ENCODE measurements at regions not wholly inside any gene's neighbourhood (a gene's known extent, or its start where the extent isn't known, plus 50 kb on each side); places are given as distances from the start of the nearest gene placed in this dataset.

- no peak overlapping the region for H3K4me3 Mint-ChIP-seq
These were observed 826.2 kb downstream of the CDH8 start for GRCh38 chr16:61210076-61210475.

GRCh38 chr16:61195006-61195405 lies 841.2 kb downstream of the CDH8 start:
- peaks cover 10 to 12% of the 10 kb centered on the region in 2 donors for H3K9me3 Mint-ChIP-seq
- no peaks in the 10 kb centered on the region for H3K27me3 Mint-ChIP-seq (ENCODE audit: low read depth)
- H3K4me1 Mint-ChIP-seq (ENCODE audit: low read depth), result no peaks in the 10 kb centered on the region
- peaks cover 6 to 7% of the 10 kb centered on the region in 2 donors for H3K36me3 Mint-ChIP-seq (ENCODE audit: insufficient read depth in 2 of 2)
- H3K27ac Mint-ChIP-seq, result no peak overlapping the region
- no peak overlapping the region for H3K4me3 Mint-ChIP-seq
- DNase-seq, result no peak
- no peak for ATAC-seq (replicated peaks in 1 of 2)

More at GRCh38 chr16:61210076-61210475, 826.2 kb downstream of the CDH8 start:
- Mint-ChIP-seq H3K36me3 (ENCODE audit: insufficient read depth in 2 of 2) (no peaks in the 10 kb centered on the region), H3K4me1 (ENCODE audit: low read depth) (no peaks in the 10 kb centered on the region), H3K9me3 (peaks cover 6 to 18% of the 10 kb centered on the region in 2 donors), H3K27ac (no peak overlapping the region), H3K27me3 (ENCODE audit: low read depth) (no peaks in the 10 kb centered on the region)
- DNase-seq (no peak), ATAC-seq (replicated peaks in 1 of 2) (no peak)

DNA sequence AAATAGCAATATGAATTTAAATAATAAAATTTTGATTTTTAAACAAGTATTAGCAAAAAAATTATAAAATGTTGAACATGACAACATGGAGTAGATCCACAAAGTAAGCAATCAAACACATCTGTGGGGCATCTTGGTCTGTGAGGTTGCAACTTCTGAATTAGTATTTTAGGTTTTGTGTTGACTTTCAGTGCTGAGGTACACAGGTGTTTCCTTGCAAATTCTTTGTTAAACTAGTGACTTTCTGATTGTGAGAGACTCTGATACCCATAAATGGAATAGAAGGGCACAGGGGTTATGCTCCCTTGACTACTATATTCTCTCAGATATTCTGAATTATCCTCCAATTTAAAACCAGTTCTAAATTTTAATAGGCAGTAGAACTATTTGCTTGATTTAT lies 841.7 kb downstream of the CDH8 start:
- no peak overlapping the region for H3K27ac Mint-ChIP-seq
- H3K9me3 Mint-ChIP-seq, result peaks cover 10 to 15% of the 10 kb centered on the region in 2 donors
- peaks cover 6 to 7% of the 10 kb centered on the region in 2 donors for H3K36me3 Mint-ChIP-seq (ENCODE audit: insufficient read depth in 2 of 2)
- no peak overlapping the region for H3K4me3 Mint-ChIP-seq
- no peaks in the 10 kb centered on the region for H3K4me1 Mint-ChIP-seq (ENCODE audit: low read depth)
- ATAC-seq (replicated peaks in 1 of 2) (no peak), DNase-seq (no peak)
- H3K27me3 Mint-ChIP-seq (ENCODE audit: low read depth), result no peaks in the 10 kb centered on the region

- Mint-ChIP-seq H3K9me3 (peaks cover 3 to 4% of the 10 kb centered on the region in 2 donors), H3K4me1 (ENCODE audit: low read depth) (no peaks in the 10 kb centered on the region), H3K36me3 (ENCODE audit: insufficient read depth in 2 of 2) (peaks cover 0 to 2% of the 10 kb centered on the region in 2 donors), H3K4me3 (no peak overlapping the region), H3K27me3 (ENCODE audit: low read depth) (no peaks in the 10 kb centered on the region), H3K27ac (no peak overlapping the region)
- no peak for ATAC-seq (replicated peaks in 1 of 2)
- no peak for DNase-seq
These were observed 853.8 kb downstream of the CDH8 start for GRCh38 chr16:61182391-61182790.

DNA sequence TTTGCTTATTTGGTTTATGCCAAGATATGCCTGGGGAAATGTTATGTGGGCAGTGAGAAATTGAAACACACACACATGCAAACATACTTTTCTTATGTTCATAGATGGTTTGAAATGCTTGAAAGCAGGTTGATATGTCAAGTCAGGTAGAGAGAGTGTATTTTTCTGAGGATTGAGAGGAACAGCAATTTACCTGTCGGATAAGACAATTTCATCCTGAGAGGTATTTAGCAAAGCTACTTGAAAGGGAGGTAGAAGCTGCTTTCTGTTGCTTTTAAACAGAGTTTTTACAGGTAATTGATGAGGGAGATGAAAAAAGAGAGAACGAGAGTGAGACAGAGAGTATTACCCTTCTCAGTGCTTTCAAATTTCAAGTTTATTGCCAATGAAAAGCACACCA lies 854.3 kb downstream of the CDH8 start:
- Mint-ChIP-seq H3K4me1 (ENCODE audit: low read depth) (no peaks in the 10 kb centered on the region), H3K4me3 (no peak overlapping the region), H3K27me3 (ENCODE audit: low read depth) (no peaks in the 10 kb centered on the region), H3K36me3 (ENCODE audit: insufficient read depth in 2 of 2) (peaks cover 2% of the 10 kb centered on the region in 2 donors), H3K27ac (no peak overlapping the region), H3K9me3 (peaks cover 3 to 6% of the 10 kb centered on the region in 2 donors)
- ATAC-seq (replicated peaks in 1 of 2) (no peak), DNase-seq (no peak)

- no peak for ATAC-seq (replicated peaks in 1 of 2)
- Mint-ChIP-seq H3K4me1 (ENCODE audit: low read depth) (no peaks in the 10 kb centered on the region), H3K9me3 (peaks cover 11 to 12% of the 10 kb centered on the region in 2 donors), H3K27me3 (ENCODE audit: low read depth) (no peaks in the 10 kb centered on the region), H3K27ac (no peak overlapping the region), H3K36me3 (ENCODE audit: insufficient read depth in 2 of 2) (peaks cover 2% of the 10 kb centered on the region in 2 donors), H3K4me3 (no peak overlapping the region)
- no peak for DNase-seq
These were observed 856.7 kb downstream of the CDH8 start for GRCh38 chr16:61179561-61179960.

- ATAC-seq (replicated peaks in 1 of 2) (no peak), DNase-seq (no peak)
- Mint-ChIP-seq H3K27me3 (ENCODE audit: low read depth) (no peaks in the 10 kb centered on the region), H3K9me3 (peaks cover 8 to 9% of the 10 kb centered on the region in 2 donors), H3K4me3 (no peak overlapping the region), H3K36me3 (ENCODE audit: insufficient read depth in 2 of 2) (no peaks in the 10 kb centered on the region), H3K27ac (no peak overlapping the region), H3K4me1 (ENCODE audit: low read depth) (no peaks in the 10 kb centered on the region)
These were observed 870.4 kb downstream of the CDH8 start for GRCh38 chr16:61165797-61166196.

DNA sequence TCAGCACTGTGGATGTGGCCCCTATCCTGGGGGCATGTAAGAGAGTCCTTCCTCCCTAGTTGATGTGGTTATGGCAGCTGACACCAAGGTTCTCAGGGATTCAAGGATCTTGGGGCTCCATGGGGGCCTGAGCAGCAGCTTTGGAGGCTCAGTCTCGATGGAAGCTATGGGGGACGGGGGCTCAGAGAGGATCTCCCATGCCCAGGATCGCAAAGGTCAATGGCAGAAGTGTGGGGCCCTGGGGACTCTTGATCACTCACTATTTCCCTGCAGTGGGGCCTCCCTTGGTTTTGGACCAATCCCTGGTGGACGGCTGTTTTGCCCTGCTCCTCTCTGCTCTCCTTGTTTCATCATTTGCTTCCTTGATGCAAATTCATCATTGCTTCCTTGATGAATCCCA lies 885.9 kb downstream of the CDH8 start:
- H3K4me1 Mint-ChIP-seq (ENCODE audit: low read depth), result no peaks in the 10 kb centered on the region
- H3K4me3 Mint-ChIP-seq, result no peak overlapping the region
- H3K27ac Mint-ChIP-seq, result no peak overlapping the region

GRCh38 chr16:61149709-61150108 lies 886.5 kb downstream of the CDH8 start:
- no peaks in the 10 kb centered on the region for H3K4me1 Mint-ChIP-seq (ENCODE audit: low read depth)
- H3K36me3 Mint-ChIP-seq (ENCODE audit: insufficient read depth in 2 of 2), result no peaks in the 10 kb centered on the region
- ATAC-seq (replicated peaks in 1 of 2), result no peak
- H3K27me3 Mint-ChIP-seq (ENCODE audit: low read depth), result no peaks in the 10 kb centered on the region
- no peak overlapping the region for H3K27ac Mint-ChIP-seq
- H3K9me3 Mint-ChIP-seq, result peaks cover 12 to 16% of the 10 kb centered on the region in 2 donors
- H3K4me3 Mint-ChIP-seq, result no peak overlapping the region
- DNase-seq, result no peak

More for the DNA sequence above, 885.9 kb downstream of the CDH8 start:
- H3K9me3 Mint-ChIP-seq, result peaks cover 12 to 15% of the 10 kb centered on the region in 2 donors
- ATAC-seq (replicated peaks in 1 of 2), result no peak
- no peaks in the 10 kb centered on the region for H3K36me3 Mint-ChIP-seq (ENCODE audit: insufficient read depth in 2 of 2)
- no peaks in the 10 kb centered on the region for H3K27me3 Mint-ChIP-seq (ENCODE audit: low read depth)
- DNase-seq, result no peak

DNA sequence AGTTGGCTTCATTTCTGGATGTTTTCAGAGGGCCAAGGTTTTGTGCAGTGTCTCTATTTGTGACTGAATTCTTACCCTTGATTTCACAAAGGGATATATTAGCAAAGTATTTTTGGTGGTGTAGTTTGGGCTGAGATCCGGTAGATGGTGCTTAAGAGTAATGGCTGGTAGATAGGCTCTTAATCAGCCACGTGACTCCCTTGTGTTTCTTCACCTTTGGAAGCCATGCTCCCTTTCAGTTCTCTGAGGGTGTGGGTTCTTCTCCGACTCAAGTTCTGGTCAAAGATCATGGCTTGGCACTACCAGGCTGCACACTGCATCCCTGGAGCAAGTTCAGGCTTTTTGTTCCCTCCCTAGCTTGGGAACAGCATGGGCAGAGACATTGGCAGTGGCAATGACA lies 887.3 kb downstream of the CDH8 start:
- ATAC-seq (replicated peaks in 1 of 2), result no peak
- no peak for DNase-seq
- no peaks in the 10 kb centered on the region for H3K27me3 Mint-ChIP-seq (ENCODE audit: low read depth)
- H3K36me3 Mint-ChIP-seq (ENCODE audit: insufficient read depth in 2 of 2), result no peaks in the 10 kb centered on the region
- no peak overlapping the region for H3K27ac Mint-ChIP-seq
- peaks cover 13 to 16% of the 10 kb centered on the region in 2 donors for H3K9me3 Mint-ChIP-seq
- H3K4me3 Mint-ChIP-seq, result no peak overlapping the region
- H3K4me1 Mint-ChIP-seq (ENCODE audit: low read depth), result no peaks in the 10 kb centered on the region

- Mint-ChIP-seq H3K4me1 (ENCODE audit: low read depth) (no peaks in the 10 kb centered on the region), H3K27me3 (ENCODE audit: low read depth) (no peaks in the 10 kb centered on the region), H3K9me3 (peaks cover 14 to 20% of the 10 kb centered on the region in 2 donors)
These were observed 889.8 kb downstream of the CDH8 start for GRCh38 chr16:61146429-61146828.

GRCh38 chr16:61131447-61131846 lies 904.8 kb downstream of the CDH8 start:
- peaks cover 6 to 8% of the 10 kb centered on the region in 2 donors for H3K9me3 Mint-ChIP-seq
- H3K36me3 Mint-ChIP-seq (ENCODE audit: insufficient read depth in 2 of 2), result no peaks in the 10 kb centered on the region
- H3K27ac Mint-ChIP-seq, result no peak overlapping the region
- H3K4me3 Mint-ChIP-seq, result no peak overlapping the region
- ATAC-seq (replicated peaks in 1 of 2), result no peak
- H3K27me3 Mint-ChIP-seq (ENCODE audit: low read depth), result no peaks in the 10 kb centered on the region
- H3K4me1 Mint-ChIP-seq (ENCODE audit: low read depth), result no peaks in the 10 kb centered on the region
- DNase-seq, result no peak

More at GRCh38 chr16:61146429-61146828, 889.8 kb downstream of the CDH8 start:
- H3K4me3 Mint-ChIP-seq, result no peak overlapping the region
- no peaks in the 10 kb centered on the region for H3K36me3 Mint-ChIP-seq (ENCODE audit: insufficient read depth in 2 of 2)
- DNase-seq, result no peak
- no peak for ATAC-seq (replicated peaks in 1 of 2)
- no peak overlapping the region for H3K27ac Mint-ChIP-seq

DNA sequence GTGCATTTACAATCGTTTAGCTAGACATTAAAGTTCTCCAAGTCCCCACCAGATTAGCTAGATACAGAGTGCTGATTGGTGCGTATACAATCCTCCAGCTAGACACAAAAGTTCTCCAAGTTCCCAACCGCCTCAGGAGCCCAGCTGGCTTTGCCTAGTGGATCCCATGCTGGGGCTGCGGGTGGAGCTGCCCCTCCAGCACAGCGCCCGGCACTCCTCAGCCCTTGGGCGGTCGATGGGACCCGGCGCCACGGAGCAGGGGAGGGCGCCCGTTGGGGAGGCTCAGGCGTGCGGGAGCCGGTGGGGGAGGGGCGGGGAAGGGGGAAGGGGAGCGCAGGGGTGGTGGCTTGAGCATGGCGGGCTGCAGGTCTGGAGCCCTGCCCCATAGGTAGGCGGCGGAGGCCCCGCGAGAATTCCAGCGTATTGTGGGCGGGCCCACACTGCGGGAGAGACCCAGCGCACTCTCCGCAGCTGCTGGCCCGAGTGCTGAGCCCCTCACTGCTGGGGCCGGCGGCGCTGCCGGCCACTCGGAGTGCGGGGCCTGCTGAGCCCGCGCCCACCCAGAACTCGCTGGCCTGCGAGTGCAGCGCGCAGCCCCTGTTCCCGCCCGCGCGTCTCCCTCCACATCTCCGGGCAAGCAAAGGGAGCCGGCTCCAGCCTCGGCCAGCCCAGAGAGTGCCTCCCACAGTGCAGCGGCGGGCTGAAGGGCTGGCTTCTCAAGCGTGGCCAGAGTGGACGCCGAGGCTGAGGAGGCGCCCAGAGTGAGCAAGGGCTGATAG lies 907.5 kb downstream of the CDH8 start:
- no peak for ATAC-seq (replicated peaks in 1 of 2)
- Mint-ChIP-seq H3K27ac (no peak overlapping the region), H3K4me1 (ENCODE audit: low read depth) (no peaks in the 10 kb centered on the region), H3K4me3 (no peak overlapping the region), H3K27me3 (ENCODE audit: low read depth) (no peaks in the 10 kb centered on the region), H3K9me3 (peaks cover 5 to 6% of the 10 kb centered on the region in 2 donors), H3K36me3 (ENCODE audit: insufficient read depth in 2 of 2) (no peaks in the 10 kb centered on the region)
- DNase-seq, result no peak

DNA sequence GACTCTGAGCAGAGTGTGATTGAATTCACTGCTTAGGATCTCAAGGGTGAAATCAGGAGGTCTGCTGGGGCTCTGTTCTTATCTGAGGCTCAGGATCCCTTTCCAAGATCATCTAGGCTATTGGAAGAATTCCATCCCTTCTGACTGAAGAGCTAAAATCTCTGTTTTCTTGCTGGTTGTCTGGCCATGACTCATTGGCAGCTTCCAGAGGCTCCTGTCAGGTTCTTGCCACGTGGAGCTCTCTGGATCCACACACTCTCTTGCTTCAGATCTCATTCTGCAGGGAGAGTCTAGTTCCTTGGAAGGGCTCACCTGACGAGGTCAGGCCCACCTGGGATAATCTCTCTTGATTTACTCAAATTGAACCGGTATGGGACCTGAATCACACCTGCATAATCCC lies 930.7 kb downstream of the CDH8 start:
- no peak for ATAC-seq (replicated peaks in 1 of 2)
- DNase-seq, result no peak
- Mint-ChIP-seq H3K9me3 (peaks cover 3 to 12% of the 10 kb centered on the region in 2 donors), H3K27ac (no peak overlapping the region), H3K4me3 (no peak overlapping the region), H3K27me3 (ENCODE audit: low read depth) (no peaks in the 10 kb centered on the region), H3K4me1 (ENCODE audit: low read depth) (no peaks in the 10 kb centered on the region), H3K36me3 (ENCODE audit: insufficient read depth in 2 of 2) (no peaks in the 10 kb centered on the region)

Measured in activated T-cell treated with anti-CD3 and anti-CD28 coated beads, Interleukin-2, amount 50 U/mL, for 72 hours (primary cell).